Vagina (tissue), 2 donors: ENCODE measurements at regions not wholly inside any gene's neighbourhood (a gene's known extent, or its start where the extent isn't known, plus 50 kb on each side); places are given as distances from the start of the nearest gene placed in this dataset.
"Not testable (repeated sequence)": the region's sequence is repeated elsewhere in the genome, so short reads cannot be mapped to it uniquely, and the experiment has no call there.

Source experiments
- DNase-seq, 2 donors: peaks; one replicate each; pipeline ENCODE4 v3.0.0-alpha.2; 2017; ENCODE audit errors: extremely low spot score in 2 of 2
- H3K27ac ChIP-seq: fragments of 200-600 bp; sonication (generic); one replicate; pipeline ENCODE4 v1.5.1; 2019
- H3K27me3 ChIP-seq: fragments of 200-600 bp; sonication (generic); one replicate; pipeline ENCODE4 v1.5.1; 2019
- H3K36me3 ChIP-seq, 2 donors: fragments of 200-600 bp; sonication (generic); one replicate each; pipeline ENCODE4 v1.5.1; 2017 to 2019
- H3K4me1 ChIP-seq: fragments of 200-600 bp; sonication (generic); one replicate; pipeline ENCODE4 v1.5.1; 2019
- H3K4me3 ChIP-seq, 2 donors: fragments of 200-600 bp; sonication (generic); 1 replicate in 1 of 2; 2 replicates in 1 of 2; pipeline ENCODE4 v1.5.1; 2016 to 2019
- H3K9me3 ChIP-seq: fragments of 200-600 bp; sonication (generic); one replicate; pipeline ENCODE4 v1.5.1; 2019
- POLR2A ChIP-seq, 2 donors: fragments of 450-650 bp; IDR thresholded peaks; one replicate each; pipeline ENCODE4 v1.6.1; 2017; ENCODE audit warnings: antibody characterized with exemption in 2 of 2, mild to moderate bottlenecking in 2 of 2, moderate library complexity in 2 of 2
- POLR2AphosphoS5 ChIP-seq, 2 donors: sonication (generic); formaldehyde crosslinking; IDR thresholded peaks; one replicate each; pipeline ENCODE4 v1.9.0; 2017; ENCODE audit warnings: antibody characterized with exemption in 2 of 2, mild to moderate bottlenecking in 2 of 2, low read depth in 1 of 2; ENCODE audit not compliant: insufficient read depth in 1 of 2
- intact Hi-C: fragments of 100-400 bp; cut with DNase I; formaldehyde crosslinking; loops from one replicate; pipeline ENCODE4 v1.15.1; 2023
- TF ChIP-seq, protein P1 (sequence below), 3 experiments: fragments of 450-650 bp in 2 of 3; fragments of 200-600 bp in 1 of 3; sonication (generic) in 1 of 3; IDR thresholded peaks; one replicate each; pipeline ENCODE4 v1.5.1; 2017 to 2019; ENCODE audit warnings: antibody characterized with exemption in 3 of 3, mild to moderate bottlenecking in 2 of 3, moderate library complexity in 2 of 3

DNA sequence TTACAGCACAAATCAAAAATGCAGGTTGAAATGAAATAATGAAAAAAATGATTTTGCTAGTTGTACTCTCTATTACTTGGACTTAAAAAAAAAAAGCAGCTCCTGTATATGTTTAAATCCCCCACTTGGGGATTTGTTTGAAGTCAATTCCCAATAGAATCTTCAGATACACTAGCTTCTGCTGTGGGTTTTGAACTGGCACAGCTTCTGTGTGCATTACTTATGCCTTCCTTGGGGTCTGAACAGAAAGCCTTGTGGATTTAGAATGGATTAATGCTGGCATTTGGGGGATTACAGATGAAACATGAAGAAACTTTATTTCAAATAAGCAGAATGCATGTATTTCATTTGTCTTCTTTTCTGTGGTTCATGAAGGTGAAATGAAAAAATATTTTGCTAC lies 513.2 kb upstream of the TBL1XR1 start:
- Histone ChIP-seq H3K27ac (no peak overlapping the region), H3K4me1 (peaks cover 35% of the 10 kb centered on the region), H3K4me3 (no peak overlapping the region), H3K9me3 (no peaks in the 10 kb centered on the region), H3K36me3 (no peaks in the 10 kb centered on the region), H3K27me3 (no peaks in the 10 kb centered on the region)
- intact Hi-C loops: no loop called here
- TF ChIP-seq POLR2A (IDR thresholded peaks at IDR 0.05): no peak
- no peak for DNase-seq

DNA sequence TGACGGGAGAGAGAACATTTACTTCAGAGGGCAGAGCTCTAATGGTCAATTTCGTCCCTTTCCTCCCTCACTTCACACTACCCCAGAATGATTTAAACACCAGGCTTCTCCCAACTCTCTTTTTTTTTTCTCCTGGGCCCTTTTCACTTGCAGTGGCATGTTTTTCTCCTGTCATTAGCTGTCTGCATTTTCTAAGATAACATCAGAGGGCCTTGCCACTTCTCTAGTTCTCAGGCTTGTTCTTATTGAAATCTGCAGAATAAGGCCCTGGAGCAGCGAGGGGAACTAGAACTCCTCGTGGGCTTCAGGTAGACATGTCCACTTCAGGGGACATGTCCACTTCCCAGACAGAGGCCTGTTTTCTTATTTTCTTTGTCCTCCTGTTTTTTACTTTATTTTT lies 514.4 kb upstream of the TBL1XR1 start:
- no peak for DNase-seq
- TF ChIP-seq, protein P1, sequence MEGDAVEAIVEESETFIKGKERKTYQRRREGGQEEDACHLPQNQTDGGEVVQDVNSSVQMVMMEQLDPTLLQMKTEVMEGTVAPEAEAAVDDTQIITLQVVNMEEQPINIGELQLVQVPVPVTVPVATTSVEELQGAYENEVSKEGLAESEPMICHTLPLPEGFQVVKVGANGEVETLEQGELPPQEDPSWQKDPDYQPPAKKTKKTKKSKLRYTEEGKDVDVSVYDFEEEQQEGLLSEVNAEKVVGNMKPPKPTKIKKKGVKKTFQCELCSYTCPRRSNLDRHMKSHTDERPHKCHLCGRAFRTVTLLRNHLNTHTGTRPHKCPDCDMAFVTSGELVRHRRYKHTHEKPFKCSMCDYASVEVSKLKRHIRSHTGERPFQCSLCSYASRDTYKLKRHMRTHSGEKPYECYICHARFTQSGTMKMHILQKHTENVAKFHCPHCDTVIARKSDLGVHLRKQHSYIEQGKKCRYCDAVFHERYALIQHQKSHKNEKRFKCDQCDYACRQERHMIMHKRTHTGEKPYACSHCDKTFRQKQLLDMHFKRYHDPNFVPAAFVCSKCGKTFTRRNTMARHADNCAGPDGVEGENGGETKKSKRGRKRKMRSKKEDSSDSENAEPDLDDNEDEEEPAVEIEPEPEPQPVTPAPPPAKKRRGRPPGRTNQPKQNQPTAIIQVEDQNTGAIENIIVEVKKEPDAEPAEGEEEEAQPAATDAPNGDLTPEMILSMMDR (IDR thresholded peaks at IDR 0.05): no peak
- no peak for TF ChIP-seq POLR2AphosphoS5 (IDR thresholded peaks at IDR 0.05; ENCODE audit: insufficient read depth in 1 of 2, low read depth in 1 of 2)
- no peak for TF ChIP-seq POLR2A (IDR thresholded peaks at IDR 0.05)
- Histone ChIP-seq H3K4me1 (peaks cover 31% of the 10 kb centered on the region), H3K9me3 (no peaks in the 10 kb centered on the region), H3K27me3 (no peaks in the 10 kb centered on the region), H3K27ac (no peak overlapping the region), H3K36me3 (no peaks in the 10 kb centered on the region), H3K4me3 (no peak overlapping the region)
- intact Hi-C loops: no loop called here

DNA sequence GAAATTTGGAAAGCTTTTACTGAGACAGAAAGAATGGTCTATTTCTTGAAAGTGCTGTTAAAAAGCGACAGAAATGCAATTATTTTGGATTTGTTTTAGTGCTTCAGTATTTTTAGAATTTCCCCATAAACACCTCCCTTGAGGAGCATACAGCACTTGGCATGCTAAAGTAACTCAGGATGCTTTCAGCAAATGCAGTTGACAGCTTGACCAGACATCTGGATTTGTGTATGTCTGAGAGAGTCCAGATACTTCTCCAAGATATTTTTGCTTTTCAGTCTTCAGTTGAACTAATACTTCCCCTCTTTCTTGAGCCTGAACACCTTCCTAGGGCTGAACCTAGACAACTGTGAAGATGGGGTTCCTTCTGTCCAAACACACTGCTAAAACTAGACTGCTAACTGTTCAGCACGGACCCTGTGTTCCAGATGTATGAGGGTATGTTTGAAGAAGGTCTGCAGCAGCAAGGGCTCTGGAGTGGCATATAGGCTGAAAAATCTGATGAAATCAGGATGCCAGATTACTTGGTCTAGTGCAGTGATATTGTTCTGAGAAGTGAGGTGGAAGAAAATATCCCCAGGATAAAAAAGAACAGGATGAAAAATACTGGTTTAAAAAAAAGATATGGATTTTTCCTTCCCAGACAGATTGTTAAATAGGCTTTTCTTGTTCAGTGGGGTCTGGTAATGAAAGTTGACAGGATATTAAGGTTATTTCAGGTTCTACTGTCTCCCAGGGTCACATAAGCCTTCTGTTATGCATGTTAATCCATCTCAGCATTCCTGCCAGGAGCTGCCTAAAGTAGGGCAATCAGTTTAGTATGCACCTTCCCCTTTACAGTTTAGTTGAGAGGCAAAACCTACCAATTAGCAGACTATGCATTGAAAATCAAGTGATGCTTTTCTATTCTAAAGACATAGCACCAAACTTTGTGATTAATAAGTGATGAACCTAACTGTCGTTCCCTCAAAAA lies 516.9 kb upstream of the TBL1XR1 start:
- H3K9me3 ChIP-seq: no peaks in the 10 kb centered on the region
- intact Hi-C loops: no loop called here
- no peaks in the 10 kb centered on the region for H3K27me3 ChIP-seq
- TF ChIP-seq, protein P1 (IDR thresholded peaks at IDR 0.05): no peak
- no peak overlapping the region for H3K27ac ChIP-seq
- DNase-seq: no peak
- H3K36me3 ChIP-seq: no peaks in the 10 kb centered on the region
- H3K4me1 ChIP-seq: peaks cover 30% of the 10 kb centered on the region
- H3K4me3 ChIP-seq: no peak overlapping the region

DNA sequence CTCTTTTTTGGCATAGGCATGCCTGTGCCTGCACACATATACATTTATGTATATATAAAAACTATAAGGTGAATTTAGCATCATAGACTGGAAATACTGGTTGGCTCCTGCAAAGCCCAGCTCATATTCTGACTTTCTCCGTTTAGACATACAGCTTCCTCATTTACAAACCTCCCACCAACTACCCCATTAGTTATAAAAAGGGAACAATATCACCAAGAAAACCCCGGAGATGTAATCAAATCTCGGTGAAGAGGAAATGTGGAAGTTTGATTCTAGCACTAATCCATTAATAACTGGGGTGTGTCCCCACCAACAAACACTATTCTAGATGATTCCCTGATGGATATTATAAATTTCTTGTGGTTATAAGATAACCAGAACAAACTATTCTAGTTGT lies 517.7 kb upstream of the TBL1XR1 start:
- no peak overlapping the region for H3K27ac ChIP-seq
- H3K36me3 ChIP-seq: no peaks in the 10 kb centered on the region
- H3K4me3 ChIP-seq: no peak overlapping the region
- DNase-seq: no peak
- TF ChIP-seq POLR2A (IDR thresholded peaks at IDR 0.05) (no peak), POLR2AphosphoS5 (IDR thresholded peaks at IDR 0.05; ENCODE audit: insufficient read depth in 1 of 2, low read depth in 1 of 2) (peak in 1 of 2 donors; percentile 14)
- peaks cover 30% of the 10 kb centered on the region for H3K4me1 ChIP-seq
- H3K9me3 ChIP-seq: no peaks in the 10 kb centered on the region
- no peaks in the 10 kb centered on the region for H3K27me3 ChIP-seq
- intact Hi-C loops: no loop called here

DNA sequence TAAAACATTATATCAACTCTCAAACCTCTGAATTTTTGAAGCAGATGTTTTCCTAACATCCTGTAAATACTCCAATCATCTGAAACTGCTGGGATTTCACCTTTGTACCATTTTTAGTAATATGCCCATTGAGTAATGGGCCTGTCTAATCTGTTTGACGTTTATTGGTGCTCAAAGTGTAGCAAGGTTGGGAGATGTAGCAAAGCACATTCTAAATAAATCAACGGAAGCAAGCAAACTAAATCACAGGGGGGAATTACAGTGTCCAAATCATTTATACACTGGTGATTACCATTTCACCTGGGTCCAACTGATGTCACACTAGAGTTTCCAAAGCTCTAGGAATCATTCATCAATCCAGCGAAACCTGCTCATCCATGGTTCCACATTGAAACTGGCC lies 518.7 kb upstream of the TBL1XR1 start:
- no peak overlapping the region for H3K27ac ChIP-seq
- H3K27me3 ChIP-seq: no peaks in the 10 kb centered on the region
- H3K4me3 ChIP-seq: no peak overlapping the region
- H3K4me1 ChIP-seq: peaks cover 30% of the 10 kb centered on the region
- intact Hi-C loops: no loop called here
- TF ChIP-seq, protein P1 (IDR thresholded peaks at IDR 0.05): no peak
- TF ChIP-seq POLR2A (IDR thresholded peaks at IDR 0.05): no peak
- TF ChIP-seq POLR2AphosphoS5 (IDR thresholded peaks at IDR 0.05; ENCODE audit: insufficient read depth in 1 of 2, low read depth in 1 of 2): no peak
- DNase-seq: no peak
- no peaks in the 10 kb centered on the region for H3K9me3 ChIP-seq
- no peaks in the 10 kb centered on the region for H3K36me3 ChIP-seq

DNA sequence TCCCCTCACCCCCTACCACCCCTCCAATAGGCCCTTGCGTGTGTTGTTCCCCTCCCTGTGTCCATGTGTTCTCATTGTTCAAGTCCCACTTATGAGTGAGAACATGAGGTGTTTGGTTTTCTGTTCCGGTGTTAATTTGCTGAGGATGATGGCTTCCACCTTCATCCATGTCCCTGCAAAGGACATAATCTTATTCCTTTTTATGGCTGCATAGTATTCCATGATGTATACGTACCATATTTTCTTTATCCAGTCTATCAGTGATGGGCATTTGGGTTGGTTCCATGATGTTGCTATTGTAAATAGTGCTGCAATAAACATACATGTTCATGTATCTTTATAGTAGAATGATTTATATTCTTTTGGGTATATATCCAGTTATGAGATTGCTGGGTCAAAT lies 523.6 kb upstream of the TBL1XR1 start:
- intact Hi-C loops: loop anchor here (10.0 kb wide), 1 partner anchor 256 kb away; no protein-coding TSS in a partner anchor
- H3K4me3 ChIP-seq, H3K27ac ChIP-seq, H3K9me3 ChIP-seq, H3K27me3 ChIP-seq, H3K36me3 ChIP-seq, DNase-seq: not testable (repeated sequence)
- peaks cover 30% of the 10 kb centered on the region for H3K4me1 ChIP-seq
